Ovary (tissue), 3 donors: ENCODE measurements at regions not wholly inside any gene's neighbourhood (a gene's known extent, or its start where the extent isn't known, plus 50 kb on each side); places are given as distances from the start of the nearest gene placed in this dataset.

Experiments
- CTCF ChIP-seq, 3 donors: fragments of 450-650 bp in 2 of 3; fragments of 200-600 bp in 1 of 3; IDR thresholded peaks; one replicate each; pipeline versions ENCODE4 v1.5.1 to v1.8.0; 2016 to 2022; ENCODE audit warnings: antibody characterized with exemption in 3 of 3, mild to moderate bottlenecking in 1 of 3
- POLR2A ChIP-seq: fragments of 450-650 bp; IDR thresholded peaks from one replicate; pipeline ENCODE4 v1.6.1; 2017; ENCODE audit warnings: antibody characterized with exemption, mild to moderate bottlenecking, moderate library complexity
- donor health status: DM: no; HTN: no; CAD: no.

GRCh38 chr5:152303841-152304240 is 101.2 kb downstream of the NMUR2 start:
- TF ChIP-seq CTCF (IDR thresholded peaks at IDR 0.05) (no peak), POLR2A (no peak)
